Kidney tubule cell (primary cell): ENCODE measurements at regions not wholly inside any gene's neighbourhood (a gene's known extent, or its start where the extent isn't known, plus 50 kb on each side); places are given as distances from the start of the nearest gene placed in this dataset.

Source experiments
- DNase-seq: peaks from one replicate; pipeline ENCODE4 v3.0.0-alpha.2; 2018; ENCODE audit warnings: low spot score

GRCh38 chr18:75531851-75532459 lies 104.5 kb upstream of the SMIM21 start:
- DNase-seq = no peak

- DNase-seq = peak; percentile 63
Observed at GRCh38 chr18:75531212-75531850, 103.8 kb upstream of the SMIM21 start.

DNA sequence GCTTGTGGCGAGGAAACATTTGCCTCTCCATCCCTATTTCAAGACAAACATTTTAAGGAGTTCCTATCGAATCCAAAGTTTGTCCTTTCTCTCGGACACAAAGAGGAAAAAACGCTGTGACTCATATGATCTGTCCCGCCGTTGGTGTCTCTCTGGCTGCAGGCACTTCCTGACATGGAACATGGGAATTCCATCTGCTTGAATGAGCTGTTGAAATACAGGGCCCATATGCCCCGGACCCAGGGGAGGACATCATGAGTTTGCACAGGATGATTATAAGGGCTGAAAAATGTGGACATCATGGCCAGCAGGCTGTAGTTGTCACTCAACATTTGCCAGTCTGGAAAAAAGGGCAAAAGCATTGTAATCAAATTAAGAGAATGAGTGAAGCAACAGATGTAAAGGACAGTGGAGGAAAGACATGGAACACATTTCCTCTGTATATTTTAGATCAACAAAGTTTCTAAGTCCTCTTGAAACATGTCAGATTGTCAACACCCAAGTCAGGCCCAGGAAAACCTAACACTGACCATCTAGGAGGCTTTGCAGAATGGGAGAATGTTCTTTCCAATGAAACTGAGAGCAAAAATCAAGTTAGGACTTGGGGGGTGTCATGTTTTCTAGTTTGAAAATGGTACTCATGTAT lies 103.2 kb upstream of the SMIM21 start:
- DNase-seq = peak; percentile 4

DNA sequence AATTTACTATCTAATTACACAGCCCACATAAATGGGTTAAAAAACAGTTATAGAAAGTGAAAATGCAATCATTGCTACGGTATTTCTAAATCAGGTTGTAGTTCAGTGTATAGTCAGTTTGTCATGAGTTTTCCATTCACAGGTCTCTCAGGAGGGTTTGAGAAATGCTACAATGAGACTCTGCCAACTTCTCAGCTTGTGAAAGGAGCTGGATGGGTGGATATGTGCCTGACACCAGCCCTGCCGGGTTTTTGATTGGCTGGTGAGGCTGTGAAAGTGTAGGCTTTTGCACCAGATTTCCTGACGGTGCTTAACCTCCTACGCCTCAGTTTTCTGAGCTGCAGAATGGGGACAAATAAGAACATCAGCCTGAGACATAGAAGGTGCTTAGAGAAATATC lies 102.6 kb upstream of the SMIM21 start:
- DNase-seq = no peak

DNA sequence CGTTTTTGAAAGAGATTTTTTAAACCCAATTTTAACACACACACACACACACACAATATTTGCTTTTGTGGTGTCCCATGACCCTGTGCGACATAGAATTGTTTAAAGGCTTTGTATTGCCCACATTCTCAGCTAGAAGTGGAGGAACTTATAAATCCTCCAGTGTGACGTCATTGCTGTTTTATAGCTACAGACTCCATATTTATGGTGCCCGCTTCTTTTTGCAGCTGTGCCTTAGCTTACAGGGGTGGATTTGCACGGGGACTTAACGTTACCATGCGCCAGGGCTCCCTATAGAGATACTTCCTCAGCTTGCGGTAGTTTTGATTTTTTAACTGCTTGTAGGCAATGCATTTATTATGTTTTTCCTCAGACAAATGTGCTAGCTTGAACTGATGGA lies 101.9 kb upstream of the SMIM21 start:
- no peak for DNase-seq

DNA sequence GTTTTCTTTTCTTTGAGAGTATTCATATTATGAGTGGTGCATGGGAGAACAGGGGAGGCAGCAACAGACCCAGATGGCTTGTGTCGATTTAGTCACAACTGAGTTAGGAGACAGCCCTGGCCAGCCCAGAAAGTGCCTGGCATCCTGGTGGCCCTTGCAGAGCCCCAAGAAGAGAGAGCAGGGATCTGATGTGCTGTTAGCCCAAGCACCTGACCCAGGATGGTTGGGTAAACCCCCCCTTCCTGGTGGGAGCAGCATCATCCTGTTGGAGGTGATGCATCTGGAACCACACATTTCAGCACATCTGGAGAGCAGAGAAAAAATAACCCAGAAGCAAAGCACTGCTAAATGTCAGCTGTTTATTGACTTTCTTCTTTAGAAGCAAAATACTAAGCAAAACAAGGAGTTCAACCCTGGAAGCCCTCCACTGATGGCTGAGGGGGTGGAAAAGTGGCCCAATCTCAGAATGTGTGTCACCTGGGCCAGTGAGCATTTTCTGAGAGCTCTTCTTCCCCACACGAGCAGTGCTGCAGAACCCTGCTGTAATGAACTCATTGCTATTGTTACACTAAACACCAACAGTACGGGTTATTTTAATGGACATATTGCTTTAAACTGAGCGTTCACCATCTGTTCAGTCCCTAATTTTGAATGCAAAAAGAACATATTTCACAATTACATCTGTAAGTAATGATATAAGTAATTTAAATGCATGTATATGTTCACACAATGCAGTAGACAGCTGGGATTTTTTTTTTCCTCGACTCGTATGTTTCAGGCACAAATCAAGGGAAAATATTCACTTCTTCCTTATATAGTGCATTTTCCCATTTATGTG lies 100.6 kb upstream of the SMIM21 start:
- no peak for DNase-seq

DNA sequence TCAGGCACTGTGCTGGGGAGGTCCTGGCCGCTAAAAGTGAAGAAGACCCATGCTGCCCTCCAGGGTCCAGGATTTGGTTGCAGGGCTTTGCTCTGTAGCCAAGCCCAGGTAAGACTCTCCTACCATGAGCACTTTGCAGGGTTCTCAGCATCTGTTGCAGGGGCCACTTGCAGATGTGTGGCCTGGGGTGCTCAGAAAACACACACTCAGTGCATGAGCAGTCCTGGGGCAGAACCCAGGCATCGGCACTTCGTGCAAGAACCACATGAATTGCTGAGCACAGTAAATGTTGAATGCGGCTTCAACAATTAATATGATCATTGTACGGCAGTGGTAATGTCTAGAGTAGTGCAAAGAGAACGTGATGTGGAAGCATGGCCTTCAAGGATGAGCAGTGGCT lies 98.5 kb upstream of the SMIM21 start:
- DNase-seq = no peak

GRCh38 chr18:75525331-75525730 lies 97.8 kb upstream of the SMIM21 start:
- DNase-seq = no peak

- DNase-seq = no peak
Observed at GRCh38 chr18:75524841-75525240, 97.3 kb upstream of the SMIM21 start.

- no peak for DNase-seq
Observed at GRCh38 chr18:75524181-75524580, 96.7 kb upstream of the SMIM21 start.

DNA sequence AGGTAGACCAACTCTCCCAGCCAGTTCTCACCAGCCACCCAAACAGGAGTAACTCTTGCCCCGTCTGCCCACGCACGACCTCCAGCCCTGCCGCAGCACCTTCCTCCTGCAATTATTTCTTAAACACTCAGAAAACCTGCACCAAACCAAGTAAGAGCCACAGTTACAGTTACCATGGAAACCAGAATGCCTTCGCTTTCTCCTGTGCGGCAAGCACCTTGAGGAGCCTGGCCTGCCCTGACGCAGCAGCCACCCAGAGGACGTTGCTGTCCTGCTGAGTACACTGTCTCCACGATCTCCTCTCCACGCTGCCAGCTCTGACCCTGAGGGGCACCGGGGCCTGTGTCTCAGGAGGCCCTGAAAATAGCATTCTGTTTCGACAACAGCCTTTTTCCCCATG lies 94.3 kb upstream of the SMIM21 start:
- DNase-seq = no peak

GRCh38 chr18:75518007-75518406 lies 90.5 kb upstream of the SMIM21 start:
- no peak for DNase-seq

DNA sequence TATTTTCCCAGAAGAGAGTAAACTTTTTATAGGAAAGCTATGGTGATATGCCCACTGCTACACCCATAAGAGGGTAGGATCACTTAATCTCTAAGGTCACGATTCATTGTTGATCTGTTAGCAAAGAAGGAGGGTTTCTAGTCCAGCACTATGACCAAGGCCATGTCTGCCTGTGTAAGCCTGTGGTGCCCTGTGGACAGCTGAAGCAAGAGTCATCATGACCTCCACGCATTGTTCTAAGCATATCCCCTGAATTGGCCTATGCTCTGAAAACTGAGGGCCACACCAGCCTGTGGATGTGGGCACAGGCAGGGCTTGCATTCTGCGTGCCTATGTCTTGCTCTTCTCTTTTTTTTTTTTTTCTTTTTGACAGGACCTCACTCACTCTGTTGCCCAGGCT lies 89.8 kb upstream of the SMIM21 start:
- no peak for DNase-seq

GRCh38 chr18:75507636-75508035 lies 80.1 kb upstream of the SMIM21 start:
- DNase-seq = no peak

GRCh38 chr18:75506913-75507312 lies 79.4 kb upstream of the SMIM21 start:
- no peak for DNase-seq

DNA sequence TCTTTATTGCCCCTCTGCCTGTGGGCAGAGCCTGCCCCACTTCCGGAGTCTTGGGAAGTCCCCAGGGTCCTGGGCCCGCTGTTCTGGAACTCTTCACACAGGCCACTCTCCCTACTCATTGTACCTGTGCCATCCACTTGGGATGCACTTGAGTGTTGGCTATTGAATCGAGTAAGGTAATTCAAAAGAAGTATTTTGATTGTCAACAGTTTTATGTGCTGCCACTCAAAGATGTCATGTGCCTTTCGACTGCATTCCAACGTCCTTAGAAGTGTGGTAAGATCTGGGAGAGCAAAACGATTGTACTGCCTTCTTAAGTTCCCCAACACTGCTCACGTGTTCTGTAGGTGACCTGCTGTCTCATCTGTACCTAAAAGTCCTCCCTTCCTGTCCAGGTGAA lies 77.0 kb upstream of the SMIM21 start:
- no peak for DNase-seq

DNA sequence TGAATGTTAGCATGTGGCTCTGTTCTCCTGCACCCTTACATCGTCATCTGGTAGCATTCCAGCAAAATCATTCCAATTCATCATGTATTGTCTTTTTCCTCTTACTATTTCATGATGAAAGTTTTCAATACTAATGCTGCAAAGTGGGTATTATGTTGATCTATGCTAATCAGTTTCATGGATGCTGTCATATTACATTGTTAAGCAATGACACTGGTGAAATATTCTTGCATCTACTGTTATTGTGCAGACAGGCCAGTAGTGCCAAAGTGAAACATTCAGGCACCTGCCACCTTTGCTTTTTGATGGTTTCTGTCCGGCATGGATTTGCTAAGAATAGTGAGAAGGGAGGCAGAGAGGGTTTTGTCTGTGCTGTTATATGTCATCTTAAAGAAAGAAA lies 76.1 kb upstream of the SMIM21 start:
- no peak for DNase-seq

GRCh38 chr18:75502286-75502685 lies 74.8 kb upstream of the SMIM21 start:
- DNase-seq = no peak

DNA sequence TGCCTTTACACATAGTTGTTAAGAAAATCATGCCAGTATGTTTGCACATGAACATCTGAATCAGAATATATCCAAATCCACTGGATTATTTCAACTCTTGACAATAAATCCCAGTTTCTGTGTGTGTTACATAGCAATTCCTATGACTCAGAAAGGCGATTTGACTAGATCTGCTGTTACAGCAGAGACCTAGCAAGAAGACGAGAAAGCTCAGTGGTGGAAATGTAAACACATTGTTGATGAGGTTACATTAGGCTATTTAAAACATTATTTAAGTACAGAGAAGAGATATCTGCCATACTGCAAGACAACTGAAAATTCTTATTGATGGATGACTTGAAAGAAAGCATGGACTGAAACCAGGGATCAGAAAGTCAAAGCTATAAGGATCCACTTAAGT lies 73.0 kb upstream of the SMIM21 start:
- no peak for DNase-seq

- DNase-seq = no peak
Observed at GRCh38 chr18:75497576-75498235, 70.2 kb upstream of the SMIM21 start.

- DNase-seq = peak; percentile 66
Observed at GRCh38 chr18:75496151-75496550, 68.6 kb upstream of the SMIM21 start.

GRCh38 chr18:75492852-75493251 lies 65.3 kb upstream of the SMIM21 start:
- DNase-seq = no peak
